Skeletal muscle tissue (tissue), 3 donors: ENCODE measurements at regions not wholly inside any gene's neighbourhood (a gene's known extent, or its start where the extent isn't known, plus 50 kb on each side); places are given as distances from the start of the nearest gene placed in this dataset.

Experiments used
- H3K27ac ChIP-seq: one replicate; pipeline ENCODE4 v1.7.0; 2013; ENCODE audit warnings: mild to moderate bottlenecking, low read depth, low read length, inconsistent platforms
- H3K27me3 ChIP-seq, 3 donors: one replicate each; pipeline ENCODE4 v1.7.0; 2013; ENCODE audit warnings: low read length in 3 of 3; ENCODE audit not compliant: control insufficient read depth in 3 of 3, insufficient read depth in 3 of 3
- H3K36me3 ChIP-seq, 3 donors: one replicate each; pipeline ENCODE4 v1.7.0; 2013; ENCODE audit warnings: low read length in 3 of 3; ENCODE audit not compliant: control insufficient read depth in 3 of 3, insufficient read depth in 3 of 3
- H3K4me1 ChIP-seq, 3 donors: one replicate each; pipeline ENCODE4 v1.7.0; 2013; ENCODE audit warnings: low read length in 3 of 3, mild to moderate bottlenecking in 3 of 3; ENCODE audit not compliant: control insufficient read depth in 3 of 3, insufficient read depth in 3 of 3
- H3K4me3 ChIP-seq, 3 donors: one replicate each; pipeline ENCODE4 v1.7.0; 2013; ENCODE audit warnings: low read length in 3 of 3
- H3K9ac ChIP-seq, 3 donors: one replicate each; pipeline ENCODE4 v1.7.0; 2013; ENCODE audit warnings: low read length in 3 of 3, mild to moderate bottlenecking in 3 of 3, moderate library complexity in 2 of 3, low read depth in 1 of 3
- H3K9me3 ChIP-seq, 3 donors: one replicate each; pipeline ENCODE4 v1.7.0; 2013; ENCODE audit warnings: low read length in 3 of 3; ENCODE audit not compliant: control insufficient read depth in 3 of 3
- donor health status: Osteomylitis.

GRCh38 chr1:42037161-42037560 is 116.0 kb upstream of the GUCA2B start:
- H3K36me3 ChIP-seq = no peaks in the 10 kb centered on the region
- peaks cover 8 to 13% (median 9%) of the 10 kb centered on the region in 3 donors for H3K4me1 ChIP-seq
- H3K4me3 ChIP-seq = no peak overlapping the region
- H3K9me3 ChIP-seq = no peaks in the 10 kb centered on the region
- no peaks in the 10 kb centered on the region for H3K27me3 ChIP-seq
- no peak overlapping the region for H3K27ac ChIP-seq
- H3K9ac ChIP-seq = no peak overlapping the region

- H3K27ac ChIP-seq = no peak overlapping the region
- H3K9ac ChIP-seq = peak overlapping the region; percentile 71 to 83 (median 77)
- H3K36me3 ChIP-seq = no peaks in the 10 kb centered on the region
- H3K4me3 ChIP-seq = peak overlapping the region; percentile 72 to 88 (median 79)
- peaks cover 8 to 13% (median 9%) of the 10 kb centered on the region in 3 donors for H3K4me1 ChIP-seq
- H3K9me3 ChIP-seq = no peaks in the 10 kb centered on the region
- no peaks in the 10 kb centered on the region for H3K27me3 ChIP-seq
Observed at GRCh38 chr1:42035830-42036604, 117.2 kb upstream of the GUCA2B start.

GRCh38 chr1:42035205-42035829 is 116.6 kb upstream of the HIVEP3 start:
- peak overlapping the region; percentile 79 to 88 (median 82) for H3K4me3 ChIP-seq
- H3K9ac ChIP-seq = peak overlapping the region; percentile 34 to 83 (median 72)
- H3K27me3 ChIP-seq = no peaks in the 10 kb centered on the region
- no peaks in the 10 kb centered on the region for H3K9me3 ChIP-seq
- H3K4me1 ChIP-seq = peaks cover 8 to 13% (median 9%) of the 10 kb centered on the region in 3 donors
- H3K27ac ChIP-seq = peak overlapping the region; percentile 60
- no peaks in the 10 kb centered on the region for H3K36me3 ChIP-seq

GRCh38 chr1:42034426-42034825 is 115.7 kb upstream of the HIVEP3 start:
- Histone ChIP-seq H3K4me1 (peaks cover 8 to 13% (median 9%) of the 10 kb centered on the region in 3 donors), H3K36me3 (no peaks in the 10 kb centered on the region), H3K27me3 (no peaks in the 10 kb centered on the region), H3K27ac (no peak overlapping the region), H3K9ac (peak overlapping the region in 1 of 3 donors; percentile 83), H3K4me3 (peak overlapping the region; percentile 28 to 82 (median 79)), H3K9me3 (no peaks in the 10 kb centered on the region)

- no peaks in the 10 kb centered on the region for H3K9me3 ChIP-seq
- no peaks in the 10 kb centered on the region for H3K36me3 ChIP-seq
- H3K27ac ChIP-seq = no peak overlapping the region
- H3K9ac ChIP-seq = no peak overlapping the region
- H3K27me3 ChIP-seq = no peaks in the 10 kb centered on the region
- no peak overlapping the region for H3K4me3 ChIP-seq
- H3K4me1 ChIP-seq = peaks cover 8 to 13% (median 9%) of the 10 kb centered on the region in 3 donors
Observed at GRCh38 chr1:42033629-42034028, 114.9 kb upstream of the HIVEP3 start.

- Histone ChIP-seq H3K9ac (no peak overlapping the region), H3K4me3 (no peak overlapping the region), H3K4me1 (no peaks in the 10 kb centered on the region), H3K9me3 (no peaks in the 10 kb centered on the region), H3K36me3 (no peaks in the 10 kb centered on the region), H3K27me3 (no peaks in the 10 kb centered on the region), H3K27ac (no peak overlapping the region)
Observed at GRCh38 chr1:42017730-42018129, 99.0 kb upstream of the HIVEP3 start.

- Histone ChIP-seq H3K9me3 (no peaks in the 10 kb centered on the region), H3K9ac (no peak overlapping the region), H3K4me1 (no peaks in the 10 kb centered on the region), H3K4me3 (no peak overlapping the region), H3K27ac (no peak overlapping the region), H3K36me3 (no peaks in the 10 kb centered on the region), H3K27me3 (no peaks in the 10 kb centered on the region)
Observed at GRCh38 chr1:42017259-42017658, 98.5 kb upstream of the HIVEP3 start.

GRCh38 chr1:42014823-42015222 is 96.1 kb upstream of the HIVEP3 start:
- Histone ChIP-seq H3K4me3 (no peak overlapping the region), H3K9ac (no peak overlapping the region), H3K36me3 (no peaks in the 10 kb centered on the region), H3K27me3 (no peaks in the 10 kb centered on the region), H3K9me3 (no peaks in the 10 kb centered on the region), H3K4me1 (no peaks in the 10 kb centered on the region), H3K27ac (no peak overlapping the region)

- Histone ChIP-seq H3K9me3 (no peaks in the 10 kb centered on the region), H3K27ac (no peak overlapping the region), H3K4me1 (no peaks in the 10 kb centered on the region), H3K27me3 (no peaks in the 10 kb centered on the region), H3K4me3 (no peak overlapping the region), H3K9ac (no peak overlapping the region), H3K36me3 (no peaks in the 10 kb centered on the region)
Observed at GRCh38 chr1:42013881-42014470, 95.3 kb upstream of the HIVEP3 start.

- Histone ChIP-seq H3K27me3 (no peaks in the 10 kb centered on the region), H3K4me3 (no peak overlapping the region), H3K9ac (no peak overlapping the region)
Observed at GRCh38 chr1:42012852-42013251, 94.1 kb upstream of the HIVEP3 start.

More at GRCh38 chr1:42012852-42013251, 94.1 kb upstream of the HIVEP3 start:
- Histone ChIP-seq H3K9me3 (no peaks in the 10 kb centered on the region), H3K27ac (no peak overlapping the region), H3K36me3 (no peaks in the 10 kb centered on the region), H3K4me1 (no peaks in the 10 kb centered on the region)
